HepG2 (cell line): ENCODE measurements at regions not wholly inside any gene's neighbourhood (a gene's known extent, or its start where the extent isn't known, plus 50 kb on each side); places are given as distances from the start of the nearest gene placed in this dataset.

Experiments used
- CENPT ChIP-seq: sonication (generic); formaldehyde crosslinking; IDR thresholded peaks from 2 replicates; pipeline ENCODE4 v1.8.0; 2022; ENCODE audit warnings: low read depth, mild to moderate bottlenecking, moderate library complexity, missing genetic modification reagents
- GABPB1 ChIP-seq: IDR thresholded peaks from 2 replicates; pipeline ENCODE4 v1.6.1; 2016; ENCODE audit warnings: mild to moderate bottlenecking, missing genetic modification reagents, moderate library complexity, missing compliant biosample characterization
- NFYC ChIP-seq: IDR thresholded peaks from 2 replicates; pipeline ENCODE4 v1.6.1; 2016; ENCODE audit warnings: missing genetic modification reagents, missing compliant biosample characterization
- STAG1 ChIP-seq: sonication (generic); formaldehyde crosslinking; IDR thresholded peaks from 2 replicates; pipeline ENCODE4 v1.4.0; 2020; ENCODE audit warnings: missing genetic modification reagents
- TCF7L2 ChIP-seq: IDR thresholded peaks from 2 replicates; pipeline ENCODE4 v1.6.1; 2011; ENCODE audit warnings: mild to moderate bottlenecking, low read depth, low read length, moderate library complexity
- ZNF589 ChIP-seq: sonication (generic); formaldehyde crosslinking; conservative IDR thresholded peaks from 2 replicates; pipeline ENCODE4 v1.8.0; 2022; ENCODE audit warnings: mild to moderate bottlenecking, moderate library complexity, missing genetic modification reagents
- ZNF776 ChIP-seq: sonication (generic); formaldehyde crosslinking; IDR thresholded peaks from 2 replicates; pipeline ENCODE4 v1.4.0; 2020; ENCODE audit warnings: mild to moderate bottlenecking, missing genetic modification reagents
- TF ChIP-seq, protein P1 (sequence below), 2 experiments: fragments of 450-650 bp in 1 of 2; sonication (generic) in 1 of 2; formaldehyde crosslinking in 1 of 2; IDR thresholded peaks; 2 replicates each; pipeline versions ENCODE4 v1.6.1 to v1.8.0; 2016 to 2022; ENCODE audit warnings: antibody characterized with exemption in 1 of 2, mild to moderate bottlenecking in 1 of 2, missing genetic modification reagents in 1 of 2

DNA sequence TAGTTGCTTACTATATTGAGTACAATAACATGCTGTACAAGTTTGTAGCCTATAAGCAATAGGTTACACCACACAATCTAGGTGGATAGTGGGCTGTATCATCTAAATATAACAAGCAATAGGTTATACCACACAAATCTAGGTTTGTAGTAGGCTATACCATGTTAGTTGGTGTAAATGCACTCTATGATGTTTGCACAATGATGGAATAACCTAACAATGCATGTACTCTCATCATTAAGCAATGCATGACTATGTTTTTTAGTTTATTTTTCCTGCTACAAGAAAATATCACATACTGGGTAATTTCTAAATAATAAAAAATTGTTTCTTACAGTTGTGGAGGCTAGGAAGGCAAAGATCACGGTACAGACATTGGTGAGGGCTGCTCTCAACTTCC, 262.5 kb downstream of the SLITRK6 start (continued):
- TF ChIP-seq, protein P1, sequence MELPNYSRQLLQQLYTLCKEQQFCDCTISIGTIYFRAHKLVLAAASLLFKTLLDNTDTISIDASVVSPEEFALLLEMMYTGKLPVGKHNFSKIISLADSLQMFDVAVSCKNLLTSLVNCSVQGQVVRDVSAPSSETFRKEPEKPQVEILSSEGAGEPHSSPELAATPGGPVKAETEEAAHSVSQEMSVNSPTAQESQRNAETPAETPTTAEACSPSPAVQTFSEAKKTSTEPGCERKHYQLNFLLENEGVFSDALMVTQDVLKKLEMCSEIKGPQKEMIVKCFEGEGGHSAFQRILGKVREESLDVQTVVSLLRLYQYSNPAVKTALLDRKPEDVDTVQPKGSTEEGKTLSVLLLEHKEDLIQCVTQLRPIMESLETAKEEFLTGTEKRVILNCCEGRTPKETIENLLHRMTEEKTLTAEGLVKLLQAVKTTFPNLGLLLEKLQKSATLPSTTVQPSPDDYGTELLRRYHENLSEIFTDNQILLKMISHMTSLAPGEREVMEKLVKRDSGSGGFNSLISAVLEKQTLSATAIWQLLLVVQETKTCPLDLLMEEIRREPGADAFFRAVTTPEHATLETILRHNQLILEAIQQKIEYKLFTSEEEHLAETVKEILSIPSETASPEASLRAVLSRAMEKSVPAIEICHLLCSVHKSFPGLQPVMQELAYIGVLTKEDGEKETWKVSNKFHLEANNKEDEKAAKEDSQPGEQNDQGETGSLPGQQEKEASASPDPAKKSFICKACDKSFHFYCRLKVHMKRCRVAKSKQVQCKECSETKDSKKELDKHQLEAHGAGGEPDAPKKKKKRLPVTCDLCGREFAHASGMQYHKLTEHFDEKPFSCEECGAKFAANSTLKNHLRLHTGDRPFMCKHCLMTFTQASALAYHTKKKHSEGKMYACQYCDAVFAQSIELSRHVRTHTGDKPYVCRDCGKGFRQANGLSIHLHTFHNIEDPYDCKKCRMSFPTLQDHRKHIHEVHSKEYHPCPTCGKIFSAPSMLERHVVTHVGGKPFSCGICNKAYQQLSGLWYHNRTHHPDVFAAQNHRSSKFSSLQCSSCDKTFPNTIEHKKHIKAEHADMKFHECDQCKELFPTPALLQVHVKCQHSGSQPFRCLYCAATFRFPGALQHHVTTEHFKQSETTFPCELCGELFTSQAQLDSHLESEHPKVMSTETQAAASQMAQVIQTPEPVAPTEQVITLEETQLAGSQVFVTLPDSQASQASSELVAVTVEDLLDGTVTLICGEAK (IDR thresholded peaks at IDR 0.05): no peak
- TF ChIP-seq, protein P1 (CRISPR knock-in tag; IDR thresholded peaks at IDR 0.05): no peak
- TF ChIP-seq ZNF776 (CRISPR knock-in tag): no peak
- no peak for TF ChIP-seq NFYC (CRISPR knock-in tag)
- TF ChIP-seq ZNF589 (CRISPR knock-in tag): no peak
- no peak for TF ChIP-seq CENPT (CRISPR knock-in tag)
- no peak for TF ChIP-seq STAG1 (CRISPR knock-in tag)
- TF ChIP-seq GABPB1: no peak
- no peak for TF ChIP-seq TCF7L2
